PC-9 (cell line): ENCODE measurements at regions not wholly inside any gene's neighbourhood (a gene's known extent, or its start where the extent isn't known, plus 50 kb on each side); places are given as distances from the start of the nearest gene placed in this dataset.

ENCODE experiments used
- BruUV-seq: library from RNA; stranded (reverse); fragments of 400-500 nt; replicated peaks from 2 replicates; lab custom pipeline; 2021; lab: Mats Ljungman, UMichigan
- CTCF ChIA-PET: fragments of 300-600 bp; sonication (Branson Sonifier 250); formaldehyde crosslinking; loops from one replicate; lab custom pipeline; 2022; ENCODE audit warnings: antibody characterized with exemption; lab: Charles Lee
- POLR2A ChIA-PET: fragments of 300-600 bp; sonication (Branson Sonifier 250); formaldehyde crosslinking; loops from one replicate; lab custom pipeline; 2022; ENCODE audit warnings: antibody characterized with exemption; ENCODE audit not compliant: unreplicated experiment; lab: Charles Lee
- DNase-seq, 2 experiments: peaks; one replicate each; pipeline versions ENCODE4 v3.0.0 to v3.0.0-alpha.2; 2015 to 2022; ENCODE audit warnings: mixed read lengths in 1 of 2
- H2AFZ ChIP-seq: fragments of 200-600 bp; sonication (generic); 2 replicates; pipeline ENCODE4 v1.8.1; 2017; ENCODE audit warnings: antibody characterized with exemption
- H3F3A ChIP-seq: fragments of 200-600 bp; sonication (generic); 2 replicates; pipeline ENCODE4 v1.8.1; 2017; ENCODE audit warnings: antibody characterized with exemption, mild to moderate bottlenecking, low read depth; ENCODE audit not compliant: insufficient read depth
- H3K27ac ChIP-seq: fragments of 200-600 bp; sonication (generic); 2 replicates; pipeline ENCODE4 v1.6.1; 2016; ENCODE audit warnings: mixed run types
- H3K27me3 ChIP-seq: fragments of 200-600 bp; sonication (generic); 2 replicates; pipeline ENCODE4 v1.6.1; 2016; ENCODE audit warnings: low read depth, mixed run types; ENCODE audit not compliant: insufficient read depth
- H3K36me3 ChIP-seq: fragments of 200-600 bp; sonication (generic); 2 replicates; pipeline ENCODE4 v1.6.1; 2016; ENCODE audit warnings: low read depth, mixed run types
- H3K4me1 ChIP-seq: fragments of 200-600 bp; sonication (generic); replicated peaks from 2 replicates; pipeline ENCODE4 v1.6.1; 2016; ENCODE audit warnings: mixed run types; ENCODE audit not compliant: insufficient read depth
- H3K4me2 ChIP-seq: fragments of 200-600 bp; sonication (generic); 2 replicates; pipeline ENCODE4 v1.6.1; 2017; ENCODE audit warnings: mixed run types
- H3K4me3 ChIP-seq: fragments of 200-600 bp; sonication (generic); 2 replicates; pipeline ENCODE4 v1.6.1; 2016; ENCODE audit warnings: mixed run types
- H3K79me2 ChIP-seq: fragments of 200-600 bp; sonication (generic); 2 replicates; pipeline ENCODE4 v1.6.1; 2017; ENCODE audit warnings: low read depth, mixed run types
- H3K9me2 ChIP-seq: fragments of 200-600 bp; sonication (generic); 2 replicates; pipeline ENCODE4 v1.8.1; 2017; ENCODE audit warnings: mild to moderate bottlenecking; ENCODE audit not compliant: insufficient read depth
- H3K9me3 ChIP-seq: fragments of 200-600 bp; sonication (generic); 2 replicates; pipeline ENCODE4 v1.8.1; 2016; ENCODE audit warnings: low read depth; ENCODE audit not compliant: insufficient read depth
- H4K20me1 ChIP-seq: fragments of 200-600 bp; sonication (generic); 2 replicates; pipeline ENCODE4 v1.8.1; 2017; ENCODE audit not compliant: insufficient read depth
- EZH2 ChIP-seq: fragments of 200-600 bp; sonication (generic); IDR thresholded peaks from 2 replicates; pipeline ENCODE4 v1.8.0; 2017; ENCODE audit warnings: antibody characterized with exemption, low read depth
- intact Hi-C: fragments of 100-400 bp; cut with micrococcal nuclease; formaldehyde crosslinking; loops from one replicate; pipeline ENCODE4 v1.10.0; 2022; ENCODE audit not compliant: unreplicated experiment
- TF ChIP-seq, protein P1 (sequence below): fragments of 200-600 bp; sonication (generic); conservative IDR thresholded peaks from 2 replicates; pipeline ENCODE4 v1.6.1; 2017; ENCODE audit warnings: mixed run types, antibody characterized with exemption, mild to moderate bottlenecking, moderate library complexity

DNA sequence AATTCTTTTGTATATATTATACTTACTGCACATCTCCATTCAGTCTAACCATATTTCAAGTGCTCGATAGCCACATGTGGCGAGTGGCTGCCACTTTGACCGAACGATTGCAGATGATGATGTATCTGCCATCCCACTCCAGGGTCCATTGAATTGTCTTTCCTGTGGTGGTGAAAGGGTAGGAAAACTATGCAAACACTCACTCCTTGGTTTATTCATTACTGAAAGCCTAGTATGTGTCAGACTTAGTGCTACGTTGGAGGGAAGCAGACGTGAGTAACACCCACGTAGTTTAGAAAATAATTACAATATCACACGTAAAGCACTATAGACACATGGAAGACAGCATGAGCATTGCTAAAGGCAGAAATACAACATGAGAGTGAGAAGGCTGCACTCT is 353.7 kb downstream of the CSNK1G3 start:
- POLR2A ChIA-PET = no interaction called here
- Histone ChIP-seq H3K27me3 (no peaks in the 10 kb centered on the region), H2AFZ (no peak overlapping the region), H3F3A (no peaks in the 10 kb centered on the region), H3K4me2 (no peak overlapping the region), H3K36me3 (no peaks in the 10 kb centered on the region), H3K79me2 (no peaks in the 10 kb centered on the region), H3K9me2 (no peaks in the 10 kb centered on the region), H4K20me1 (no peaks in the 10 kb centered on the region), H3K4me1 (no peaks in the 10 kb centered on the region), H3K27ac (no peak overlapping the region), H3K4me3 (no peak overlapping the region), H3K9me3 (no peaks in the 10 kb centered on the region)
- BruUV-seq = no TSS peak
- no peak for TF ChIP-seq EZH2
- intact Hi-C loops = no loop called here
- CTCF ChIA-PET = no interaction called here
- no peak for DNase-seq

GRCh38 chr5:123864578-123864977 is 352.6 kb downstream of the CSNK1G3 start:
- no TSS peak for BruUV-seq
- Histone ChIP-seq H3K9me2 (no peaks in the 10 kb centered on the region), H3K4me2 (no peak overlapping the region), H3K27ac (no peak overlapping the region), H3K27me3 (no peaks in the 10 kb centered on the region), H3K36me3 (no peaks in the 10 kb centered on the region), H3K4me3 (no peak overlapping the region), H2AFZ (no peak overlapping the region), H3K4me1 (no peaks in the 10 kb centered on the region), H3F3A (no peaks in the 10 kb centered on the region), H3K9me3 (no peaks in the 10 kb centered on the region), H3K79me2 (no peaks in the 10 kb centered on the region), H4K20me1 (no peaks in the 10 kb centered on the region)
- no peak for DNase-seq
- ChIA-PET POLR2A (no interaction called here), CTCF (no interaction called here)
- TF ChIP-seq, protein P1, sequence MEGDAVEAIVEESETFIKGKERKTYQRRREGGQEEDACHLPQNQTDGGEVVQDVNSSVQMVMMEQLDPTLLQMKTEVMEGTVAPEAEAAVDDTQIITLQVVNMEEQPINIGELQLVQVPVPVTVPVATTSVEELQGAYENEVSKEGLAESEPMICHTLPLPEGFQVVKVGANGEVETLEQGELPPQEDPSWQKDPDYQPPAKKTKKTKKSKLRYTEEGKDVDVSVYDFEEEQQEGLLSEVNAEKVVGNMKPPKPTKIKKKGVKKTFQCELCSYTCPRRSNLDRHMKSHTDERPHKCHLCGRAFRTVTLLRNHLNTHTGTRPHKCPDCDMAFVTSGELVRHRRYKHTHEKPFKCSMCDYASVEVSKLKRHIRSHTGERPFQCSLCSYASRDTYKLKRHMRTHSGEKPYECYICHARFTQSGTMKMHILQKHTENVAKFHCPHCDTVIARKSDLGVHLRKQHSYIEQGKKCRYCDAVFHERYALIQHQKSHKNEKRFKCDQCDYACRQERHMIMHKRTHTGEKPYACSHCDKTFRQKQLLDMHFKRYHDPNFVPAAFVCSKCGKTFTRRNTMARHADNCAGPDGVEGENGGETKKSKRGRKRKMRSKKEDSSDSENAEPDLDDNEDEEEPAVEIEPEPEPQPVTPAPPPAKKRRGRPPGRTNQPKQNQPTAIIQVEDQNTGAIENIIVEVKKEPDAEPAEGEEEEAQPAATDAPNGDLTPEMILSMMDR = no peak
- no peak for TF ChIP-seq EZH2
- intact Hi-C loops = no loop called here

DNA sequence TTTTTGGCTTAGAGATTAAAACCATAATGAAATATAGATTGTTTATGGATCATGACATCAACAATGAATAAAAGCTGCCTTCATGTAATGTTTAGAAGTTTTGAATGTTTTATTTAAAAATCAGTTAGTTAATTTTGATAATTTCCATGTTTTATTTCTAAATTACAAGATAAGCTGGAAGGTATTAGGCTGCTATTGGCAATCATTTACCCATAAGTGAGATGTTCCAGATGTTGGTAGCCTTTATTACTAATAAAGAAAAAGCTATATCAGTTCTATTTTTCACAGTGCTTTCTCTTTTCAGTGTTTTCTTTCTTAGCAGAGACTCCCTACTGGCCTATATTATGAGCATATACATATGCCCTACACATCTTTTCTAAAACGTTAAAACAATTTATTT is 347.0 kb downstream of the CSNK1G3 start:
- DNase-seq = no peak
- H3K36me3 ChIP-seq = no peaks in the 10 kb centered on the region
- no peaks in the 10 kb centered on the region for H3K27me3 ChIP-seq
- no peaks in the 10 kb centered on the region for H3K9me2 ChIP-seq
- ChIA-PET POLR2A (no interaction called here), CTCF (no interaction called here)
- no peak overlapping the region for H3K4me3 ChIP-seq
- no peaks in the 10 kb centered on the region for H3F3A ChIP-seq
- no peak overlapping the region for H2AFZ ChIP-seq
- no peaks in the 10 kb centered on the region for H4K20me1 ChIP-seq
- no peaks in the 10 kb centered on the region for H3K79me2 ChIP-seq
- no peak for TF ChIP-seq EZH2
- TF ChIP-seq, protein P1 = no peak
- H3K27ac ChIP-seq = no peak overlapping the region
- H3K9me3 ChIP-seq = no peaks in the 10 kb centered on the region; the same call in 1 of the 2 replicates
- no peak overlapping the region for H3K4me2 ChIP-seq
- intact Hi-C loops = no loop called here
- no peaks in the 10 kb centered on the region for H3K4me1 ChIP-seq
- BruUV-seq = no TSS peak

DNA sequence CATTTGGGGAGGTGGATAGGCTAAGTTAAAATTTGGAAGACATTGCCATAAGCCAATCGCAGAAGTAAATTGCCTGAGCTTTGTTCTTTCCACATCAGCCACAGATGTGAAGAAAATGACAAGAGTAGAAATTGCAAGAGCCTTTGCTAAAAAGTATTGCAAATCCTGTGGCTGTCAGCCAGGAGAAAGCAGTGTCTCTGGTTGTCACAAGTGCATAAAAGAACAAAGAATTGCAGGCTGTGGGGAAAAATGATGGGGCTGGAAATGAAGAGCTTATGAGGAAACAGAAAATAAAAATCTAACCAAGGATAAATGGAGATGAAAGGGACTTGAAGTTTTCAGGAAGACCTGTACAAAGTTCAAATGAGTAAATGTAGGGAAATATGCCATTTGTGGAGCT is 344.8 kb downstream of the CSNK1G3 start:
- TF ChIP-seq, protein P1 = no peak
- no peak for TF ChIP-seq EZH2

More for the DNA sequence above, 344.8 kb downstream of the CSNK1G3 start:
- H3F3A ChIP-seq = no peaks in the 10 kb centered on the region
- ChIA-PET CTCF (no interaction called here), POLR2A (no interaction called here)
- H3K9me3 ChIP-seq = no peaks in the 10 kb centered on the region; the same call in 1 of the 2 replicates
- no peaks in the 10 kb centered on the region for H3K9me2 ChIP-seq
- H3K79me2 ChIP-seq = no peaks in the 10 kb centered on the region
- no peaks in the 10 kb centered on the region for H3K36me3 ChIP-seq
- H3K4me3 ChIP-seq = no peak overlapping the region
- H3K27ac ChIP-seq = no peak overlapping the region
- no peaks in the 10 kb centered on the region for H3K4me1 ChIP-seq
- no TSS peak for BruUV-seq
- H3K27me3 ChIP-seq = no peaks in the 10 kb centered on the region
- no peak for DNase-seq
- no peaks in the 10 kb centered on the region for H4K20me1 ChIP-seq
- intact Hi-C loops = no loop called here
- H2AFZ ChIP-seq = no peak overlapping the region
- no peak overlapping the region for H3K4me2 ChIP-seq
